ENCODE measurements at regions not wholly inside any gene's neighbourhood (a gene's known extent, or its start where the extent isn't known, plus 50 kb on each side); places are given as distances from the start of the nearest gene placed in this dataset.
A peak's percentile ranks its signal among the peaks of the same experiment; 100 is the strongest.

- no peak for DNase-seq
Measured at GRCh38 chr1:234988155-234988517, 140.5 kb downstream of the TOMM20 start.

GRCh38 chr1:234987415-234988154 is 141.1 kb downstream of the TOMM20 start:
- no peak for DNase-seq

GRCh38 chr1:234986750-234987414 is 141.8 kb downstream of the TOMM20 start:
- DNase-seq = no peak

- DNase-seq = no peak
Measured at GRCh38 chr1:234985516-234986294, 142.9 kb downstream of the TOMM20 start.

- DNase-seq = no peak
Measured at GRCh38 chr1:234985007-234985370, 143.6 kb downstream of the TOMM20 start.

GRCh38 chr1:234983564-234984238 is 144.9 kb downstream of the TOMM20 start:
- DNase-seq = no peak

- no peak for DNase-seq
Measured at GRCh38 chr1:234981758-234982157, 146.9 kb downstream of the TOMM20 start.

GRCh38 chr1:234980645-234981396 is 147.8 kb downstream of the TOMM20 start:
- peak; percentile 62 for DNase-seq

GRCh38 chr1:234980291-234980644 is 148.4 kb downstream of the TOMM20 start:
- no peak for DNase-seq

GRCh38 chr1:234979296-234980279 is 149.0 kb downstream of the TOMM20 start:
- DNase-seq = no peak

GRCh38 chr1:234978397-234979295 is 150.0 kb downstream of the TOMM20 start:
- DNase-seq = peak; percentile 59

GRCh38 chr1:234977875-234978396 is 150.7 kb downstream of the TOMM20 start:
- DNase-seq = no peak

- no peak for DNase-seq
Measured at GRCh38 chr1:234976861-234977680, 151.6 kb downstream of the TOMM20 start.

- no peak for DNase-seq
Measured at GRCh38 chr1:234975941-234976860, 152.4 kb downstream of the TOMM20 start.

- no peak for DNase-seq
Measured at GRCh38 chr1:234975122-234975940, 153.3 kb downstream of the TOMM20 start.
